ENCODE measurements at regions not wholly inside any gene's neighbourhood (a gene's known extent, or its start where the extent isn't known, plus 50 kb on each side); places are given as distances from the start of the nearest gene placed in this dataset.

GRCh38 chr2:49289711-49290110 lies 135.4 kb upstream of the FSHR start:
- H3K79me2 ChIP-seq (ENCODE audit: control insufficient read depth, insufficient read depth, low read length, poor library complexity) = no peaks in the 10 kb centered on the region
- H3K4me3 ChIP-seq (ENCODE audit: low read depth, low read length) = no peak overlapping the region
- H3K18ac ChIP-seq (ENCODE audit: low read length) = no peak overlapping the region
- no peak overlapping the region for H2BK5ac ChIP-seq (ENCODE audit: low read depth, low read length, poor library complexity)
- no peaks in the 10 kb centered on the region for H3K4me1 ChIP-seq (ENCODE audit: control insufficient read depth in 1 of 2, insufficient read depth in 2 of 2, low read length in 2 of 2)
- no peak overlapping the region for H2BK120ac ChIP-seq (ENCODE audit: insufficient read depth, low read length, poor library complexity)
- H3K4ac ChIP-seq (ENCODE audit: low read depth, low read length) = no peak overlapping the region
- H2BK12ac ChIP-seq (ENCODE audit: low read length) = no peak overlapping the region
- no peak overlapping the region for H3K14ac ChIP-seq (ENCODE audit: low read length)
- no peak overlapping the region for H4K91ac ChIP-seq (ENCODE audit: low read depth, low read length)
- H4K8ac ChIP-seq (ENCODE audit: low read depth, low read length) = no peak overlapping the region
- H4K12ac ChIP-seq (ENCODE audit: low read depth, low read length) = no peak overlapping the region
- no CpG with 5 or more reads among the region's 2 CpGs for WGBS (ENCODE audit: extremely low coverage, insufficient coverage, insufficient read length)
- H3K23ac ChIP-seq (ENCODE audit: low read length) = no peak overlapping the region
- H3K36me3 ChIP-seq (ENCODE audit: control insufficient read depth in 1 of 2, insufficient read depth in 2 of 2, low read length in 2 of 2) = no peaks in the 10 kb centered on the region
- no peak overlapping the region for H3K4me2 ChIP-seq (ENCODE audit: low read length)
- no peak overlapping the region for H2AK5ac ChIP-seq (ENCODE audit: low read length)
- no peaks in the 10 kb centered on the region for H3K9me3 ChIP-seq (ENCODE audit: insufficient read depth, low read depth, low read length)
- H3K9ac ChIP-seq (ENCODE audit: low read length) = no peak overlapping the region
- no peaks in the 10 kb centered on the region for H3K79me1 ChIP-seq (ENCODE audit: low read length)
- H2AFZ ChIP-seq (ENCODE audit: insufficient read depth, low read length, poor library complexity) = no peak overlapping the region
- H3K27me3 ChIP-seq (ENCODE audit: insufficient read depth, low read length) = no peaks in the 10 kb centered on the region
- H3K27ac ChIP-seq (ENCODE audit: low read depth, low read length) = no peak overlapping the region
- no peak for DNase-seq

GRCh38 chr2:49288902-49289700 lies 134.8 kb upstream of the FSHR start:
- Histone ChIP-seq H3K27me3 (ENCODE audit: insufficient read depth, low read length) (no peaks in the 10 kb centered on the region), H2BK5ac (ENCODE audit: low read depth, low read length, poor library complexity) (no peak overlapping the region), H2AK5ac (ENCODE audit: low read length) (no peak overlapping the region), H3K4me3 (ENCODE audit: low read depth, low read length) (no peak overlapping the region), H3K79me2 (ENCODE audit: control insufficient read depth, insufficient read depth, low read length, poor library complexity) (no peaks in the 10 kb centered on the region), H3K4me2 (ENCODE audit: low read length) (no peak overlapping the region), H3K4ac (ENCODE audit: low read depth, low read length) (no peak overlapping the region), H3K27ac (ENCODE audit: low read depth, low read length) (no peak overlapping the region), H4K8ac (ENCODE audit: low read depth, low read length) (no peak overlapping the region), H3K14ac (ENCODE audit: low read length) (no peak overlapping the region), H2AFZ (ENCODE audit: insufficient read depth, low read length, poor library complexity) (no peak overlapping the region), H3K4me1 (ENCODE audit: control insufficient read depth in 1 of 2, insufficient read depth in 2 of 2, low read length in 2 of 2) (no peaks in the 10 kb centered on the region), H4K91ac (ENCODE audit: low read depth, low read length) (no peak overlapping the region), H3K36me3 (ENCODE audit: control insufficient read depth in 1 of 2, insufficient read depth in 2 of 2, low read length in 2 of 2) (no peaks in the 10 kb centered on the region), H3K23ac (ENCODE audit: low read length) (no peak overlapping the region), H3K9ac (ENCODE audit: low read length) (no peak overlapping the region), H2BK120ac (ENCODE audit: insufficient read depth, low read length, poor library complexity) (no peak overlapping the region), H3K18ac (ENCODE audit: low read length) (no peak overlapping the region), H2BK12ac (ENCODE audit: low read length) (no peak overlapping the region), H4K12ac (ENCODE audit: low read depth, low read length) (no peak overlapping the region), H3K9me3 (ENCODE audit: insufficient read depth, low read depth, low read length) (no peaks in the 10 kb centered on the region), H3K79me1 (ENCODE audit: low read length) (no peaks in the 10 kb centered on the region)
- no peak for DNase-seq
- no CpG with 5 or more reads among the region's 2 CpGs for WGBS (ENCODE audit: extremely low coverage, insufficient coverage, insufficient read length)

- no peak overlapping the region for H3K9ac ChIP-seq (ENCODE audit: low read length)
- no peaks in the 10 kb centered on the region for H3K79me2 ChIP-seq (ENCODE audit: control insufficient read depth, insufficient read depth, low read length, poor library complexity)
- no peak overlapping the region for H4K8ac ChIP-seq (ENCODE audit: low read depth, low read length)
- no peak overlapping the region for H3K23ac ChIP-seq (ENCODE audit: low read length)
- H4K91ac ChIP-seq (ENCODE audit: low read depth, low read length) = no peak overlapping the region
- H3K79me1 ChIP-seq (ENCODE audit: low read length) = no peaks in the 10 kb centered on the region
- H2BK120ac ChIP-seq (ENCODE audit: insufficient read depth, low read length, poor library complexity) = no peak overlapping the region
- H4K12ac ChIP-seq (ENCODE audit: low read depth, low read length) = no peak overlapping the region
- H2AK5ac ChIP-seq (ENCODE audit: low read length) = no peak overlapping the region
- H2BK12ac ChIP-seq (ENCODE audit: low read length) = no peak overlapping the region
- no peak overlapping the region for H3K14ac ChIP-seq (ENCODE audit: low read length)
- H3K36me3 ChIP-seq (ENCODE audit: control insufficient read depth in 1 of 2, insufficient read depth in 2 of 2, low read length in 2 of 2) = no peaks in the 10 kb centered on the region
- no peaks in the 10 kb centered on the region for H3K9me3 ChIP-seq (ENCODE audit: insufficient read depth, low read depth, low read length)
- H3K27me3 ChIP-seq (ENCODE audit: insufficient read depth, low read length) = no peaks in the 10 kb centered on the region
- no peak overlapping the region for H3K4me3 ChIP-seq (ENCODE audit: low read depth, low read length)
- H3K18ac ChIP-seq (ENCODE audit: low read length) = no peak overlapping the region
- H3K4ac ChIP-seq (ENCODE audit: low read depth, low read length) = no peak overlapping the region
- no CpG with 5 or more reads among the region's 3 CpGs for WGBS (ENCODE audit: extremely low coverage, insufficient coverage, insufficient read length)
- H2AFZ ChIP-seq (ENCODE audit: insufficient read depth, low read length, poor library complexity) = no peak overlapping the region
- no peak for DNase-seq
- H3K4me1 ChIP-seq (ENCODE audit: control insufficient read depth in 1 of 2, insufficient read depth in 2 of 2, low read length in 2 of 2) = no peaks in the 10 kb centered on the region
- no peak overlapping the region for H3K4me2 ChIP-seq (ENCODE audit: low read length)
- no peak overlapping the region for H2BK5ac ChIP-seq (ENCODE audit: low read depth, low read length, poor library complexity)
- H3K27ac ChIP-seq (ENCODE audit: low read depth, low read length) = no peak overlapping the region
Observed at GRCh38 chr2:49288113-49288705, 133.9 kb upstream of the FSHR start.

GRCh38 chr2:49286726-49287125 lies 132.4 kb upstream of the FSHR start:
- Histone ChIP-seq H3K14ac (ENCODE audit: low read length) (no peak overlapping the region), H3K27me3 (ENCODE audit: insufficient read depth, low read length) (no peaks in the 10 kb centered on the region), H2BK120ac (ENCODE audit: insufficient read depth, low read length, poor library complexity) (no peak overlapping the region), H3K4ac (ENCODE audit: low read depth, low read length) (no peak overlapping the region), H2AFZ (ENCODE audit: insufficient read depth, low read length, poor library complexity) (no peak overlapping the region), H3K36me3 (ENCODE audit: control insufficient read depth in 1 of 2, insufficient read depth in 2 of 2, low read length in 2 of 2) (no peaks in the 10 kb centered on the region), H3K4me1 (ENCODE audit: control insufficient read depth in 1 of 2, insufficient read depth in 2 of 2, low read length in 2 of 2) (no peaks in the 10 kb centered on the region), H2BK5ac (ENCODE audit: low read depth, low read length, poor library complexity) (no peak overlapping the region), H4K12ac (ENCODE audit: low read depth, low read length) (no peak overlapping the region), H3K27ac (ENCODE audit: low read depth, low read length) (no peak overlapping the region), H3K4me3 (ENCODE audit: low read depth, low read length) (no peak overlapping the region), H3K9me3 (ENCODE audit: insufficient read depth, low read depth, low read length) (no peaks in the 10 kb centered on the region), H3K4me2 (ENCODE audit: low read length) (no peak overlapping the region), H2BK12ac (ENCODE audit: low read length) (no peak overlapping the region), H3K79me2 (ENCODE audit: control insufficient read depth, insufficient read depth, low read length, poor library complexity) (no peaks in the 10 kb centered on the region), H4K91ac (ENCODE audit: low read depth, low read length) (no peak overlapping the region), H2AK5ac (ENCODE audit: low read length) (no peak overlapping the region), H3K23ac (ENCODE audit: low read length) (no peak overlapping the region), H4K8ac (ENCODE audit: low read depth, low read length) (no peak overlapping the region), H3K79me1 (ENCODE audit: low read length) (no peaks in the 10 kb centered on the region), H3K9ac (ENCODE audit: low read length) (no peak overlapping the region), H3K18ac (ENCODE audit: low read length) (no peak overlapping the region)
- no peak for DNase-seq
- whole genome bisulfite sequencing (ENCODE audit: extremely low coverage, insufficient coverage, insufficient read length) = no CpG with 5 or more reads among the region's 3 CpGs

All from trophoblast cell (in vitro differentiated cells and primary cell).